Activated naive CD8-positive, alpha-beta T cell (primary cell): ENCODE measurements at regions not wholly inside any gene's neighbourhood (a gene's known extent, or its start where the extent isn't known, plus 50 kb on each side); places are given as distances from the start of the nearest gene placed in this dataset.

Experiments
- H3K27ac Mint-ChIP-seq: one replicate; pipeline ENCODE4 v1.8.0; 2021; ENCODE audit warnings: mixed read lengths
- H3K27me3 Mint-ChIP-seq: one replicate; pipeline ENCODE4 v1.8.0; 2021; ENCODE audit warnings: mixed read lengths
- H3K36me3 Mint-ChIP-seq: one replicate; pipeline ENCODE4 v1.8.0; 2021; ENCODE audit warnings: mixed read lengths
- H3K4me1 Mint-ChIP-seq: one replicate; pipeline ENCODE4 v1.8.0; 2021; ENCODE audit warnings: low read depth, mixed read lengths
- H3K4me3 Mint-ChIP-seq: one replicate; pipeline ENCODE4 v1.8.0; 2021; ENCODE audit warnings: mild to moderate bottlenecking, mixed read lengths
- H3K9me3 Mint-ChIP-seq: one replicate; pipeline ENCODE4 v1.8.0; 2021; ENCODE audit warnings: low read depth, mixed read lengths

- H3K27ac Mint-ChIP-seq = no peak overlapping the region
- H3K9me3 Mint-ChIP-seq = no peaks in the 10 kb centered on the region
- no peaks in the 10 kb centered on the region for H3K4me1 Mint-ChIP-seq
- no peaks in the 10 kb centered on the region for H3K27me3 Mint-ChIP-seq
- no peaks in the 10 kb centered on the region for H3K36me3 Mint-ChIP-seq
- H3K4me3 Mint-ChIP-seq = no peak overlapping the region
These were observed 233.3 kb downstream of the KLF5 start for GRCh38 chr13:73292127-73292526.

- no peaks in the 10 kb centered on the region for H3K9me3 Mint-ChIP-seq
- H3K27ac Mint-ChIP-seq = no peak overlapping the region
- no peaks in the 10 kb centered on the region for H3K4me1 Mint-ChIP-seq
- no peaks in the 10 kb centered on the region for H3K27me3 Mint-ChIP-seq
- no peak overlapping the region for H3K4me3 Mint-ChIP-seq
- no peaks in the 10 kb centered on the region for H3K36me3 Mint-ChIP-seq
These were observed 232.0 kb downstream of the KLF5 start for GRCh38 chr13:73290844-73291243.

DNA sequence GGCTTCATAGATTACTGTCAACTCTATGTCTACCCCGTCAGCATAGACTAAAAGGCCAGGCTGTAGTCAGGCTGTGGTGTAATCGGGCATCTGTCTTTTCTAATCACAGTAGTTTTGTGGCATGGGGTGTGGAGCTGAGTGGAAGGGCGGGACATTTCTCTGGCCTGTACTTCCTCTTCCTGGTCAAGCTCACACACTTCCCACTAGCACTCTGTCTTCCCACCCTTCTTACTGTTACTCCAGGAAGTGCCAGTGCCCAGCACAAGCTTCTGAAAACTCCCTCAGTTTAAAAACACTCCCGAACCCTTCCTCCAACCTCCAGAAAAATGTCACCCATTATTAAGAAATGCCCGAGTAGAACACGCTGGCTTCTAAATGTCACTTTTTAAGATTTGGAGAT is 229.8 kb downstream of the KLF5 start:
- Mint-ChIP-seq H3K9me3 (no peaks in the 10 kb centered on the region), H3K4me3 (no peak overlapping the region), H3K36me3 (no peaks in the 10 kb centered on the region), H3K27me3 (no peaks in the 10 kb centered on the region), H3K4me1 (no peaks in the 10 kb centered on the region), H3K27ac (no peak overlapping the region)

GRCh38 chr13:73287831-73288230 is 229.0 kb downstream of the KLF5 start:
- Mint-ChIP-seq H3K4me3 (no peak overlapping the region), H3K27me3 (no peaks in the 10 kb centered on the region), H3K4me1 (no peaks in the 10 kb centered on the region), H3K9me3 (no peaks in the 10 kb centered on the region), H3K27ac (no peak overlapping the region), H3K36me3 (peaks cover 2% of the 10 kb centered on the region)

GRCh38 chr13:73286942-73287620 is 228.3 kb downstream of the KLF5 start:
- Mint-ChIP-seq H3K27ac (no peak overlapping the region), H3K27me3 (no peaks in the 10 kb centered on the region), H3K4me1 (no peaks in the 10 kb centered on the region), H3K36me3 (peaks cover 2% of the 10 kb centered on the region), H3K9me3 (no peaks in the 10 kb centered on the region), H3K4me3 (no peak overlapping the region)

DNA sequence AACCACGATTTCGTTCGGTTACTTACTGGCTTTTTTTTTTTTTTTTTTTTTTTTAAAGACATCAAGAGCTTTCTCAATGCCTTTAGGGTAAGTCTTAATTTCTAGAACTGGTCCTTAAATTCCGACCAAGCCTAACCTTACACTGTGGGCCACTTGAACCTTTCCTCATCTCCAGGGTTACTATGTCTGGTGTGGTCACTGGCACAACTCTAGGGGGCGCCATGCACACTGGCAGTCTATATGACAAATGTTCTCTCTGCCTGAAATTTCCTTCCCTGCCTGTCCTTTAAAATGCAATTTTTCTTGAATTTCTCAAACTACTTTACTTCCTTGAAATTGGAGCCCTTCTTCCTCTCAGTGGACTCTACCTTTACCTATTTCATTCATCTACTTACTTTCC is 227.4 kb downstream of the KLF5 start:
- Mint-ChIP-seq H3K27ac (no peak overlapping the region), H3K9me3 (no peaks in the 10 kb centered on the region)

DNA sequence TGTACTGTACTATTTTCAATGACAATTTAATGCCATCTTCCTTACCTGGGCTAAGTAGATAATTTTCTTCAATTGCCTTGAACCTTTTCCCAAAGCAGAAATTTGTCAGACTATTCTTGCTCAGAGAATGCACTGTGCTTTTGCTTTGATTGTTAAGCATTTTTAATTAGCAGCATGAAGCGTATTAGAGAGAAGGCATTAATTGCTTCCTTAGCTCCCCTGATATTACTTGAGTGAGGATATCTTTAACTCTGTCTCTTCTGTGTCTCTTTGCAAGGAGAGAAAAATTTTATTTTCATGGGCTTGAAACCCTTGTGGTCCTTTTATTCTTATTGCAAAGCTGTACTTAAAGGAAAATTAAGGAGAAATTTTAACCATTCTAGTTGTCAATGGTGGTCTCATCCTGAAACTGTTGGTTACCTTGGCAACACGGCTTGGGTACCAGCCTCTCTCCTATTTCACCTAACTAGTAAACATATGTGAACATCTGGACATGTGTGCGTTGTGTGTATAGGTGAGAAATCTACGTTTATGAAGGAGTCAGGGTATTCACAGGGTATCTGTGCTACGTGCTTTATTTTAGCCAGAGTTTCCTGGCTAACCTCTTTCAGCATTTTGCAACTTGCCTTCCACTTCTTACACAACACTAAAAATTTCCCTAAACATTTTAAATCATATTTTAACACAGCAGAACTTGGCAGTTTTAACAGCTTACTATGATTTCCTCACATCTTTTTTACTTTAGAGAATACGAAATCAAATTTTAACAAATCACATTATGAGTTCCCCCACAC is 225.5 kb downstream of the KLF5 start:
- Mint-ChIP-seq H3K27ac (no peak overlapping the region), H3K36me3 (peaks cover 2% of the 10 kb centered on the region), H3K27me3 (no peaks in the 10 kb centered on the region), H3K4me3 (no peak overlapping the region), H3K4me1 (no peaks in the 10 kb centered on the region), H3K9me3 (no peaks in the 10 kb centered on the region)

More for the DNA sequence above, 227.4 kb downstream of the KLF5 start:
- Mint-ChIP-seq H3K4me3 (no peak overlapping the region), H3K4me1 (no peaks in the 10 kb centered on the region), H3K27me3 (no peaks in the 10 kb centered on the region), H3K36me3 (peaks cover 2% of the 10 kb centered on the region)

DNA sequence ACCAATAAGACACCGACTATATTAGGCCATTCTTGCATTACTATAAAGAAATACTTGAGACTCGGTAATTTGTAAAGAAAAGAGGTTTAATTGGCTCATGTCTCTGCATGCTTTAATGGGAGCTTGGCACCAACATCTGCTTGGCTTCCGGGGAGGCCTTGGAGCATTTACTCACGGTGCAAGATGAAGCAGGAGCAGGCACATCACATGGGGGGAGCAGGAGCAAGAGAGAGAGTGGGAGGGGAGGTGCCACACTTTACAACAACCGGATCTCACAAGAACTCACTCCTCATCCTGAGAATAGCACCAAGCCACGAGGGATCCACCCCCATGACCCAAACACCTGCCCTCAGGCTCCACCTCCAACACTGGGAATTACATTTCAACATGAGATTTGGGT is 224.8 kb downstream of the KLF5 start:
- Mint-ChIP-seq H3K27me3 (no peaks in the 10 kb centered on the region), H3K27ac (no peak overlapping the region), H3K4me1 (no peaks in the 10 kb centered on the region), H3K4me3 (no peak overlapping the region), H3K36me3 (peaks cover 2% of the 10 kb centered on the region), H3K9me3 (no peaks in the 10 kb centered on the region)

- H3K4me1 Mint-ChIP-seq = no peaks in the 10 kb centered on the region
- H3K9me3 Mint-ChIP-seq = peaks cover 8% of the 10 kb centered on the region
- H3K27me3 Mint-ChIP-seq = no peaks in the 10 kb centered on the region
- peaks cover 4% of the 10 kb centered on the region for H3K36me3 Mint-ChIP-seq
- H3K27ac Mint-ChIP-seq = no peak overlapping the region
- no peak overlapping the region for H3K4me3 Mint-ChIP-seq
These were observed 222.9 kb downstream of the KLF5 start for GRCh38 chr13:73281746-73282145.

DNA sequence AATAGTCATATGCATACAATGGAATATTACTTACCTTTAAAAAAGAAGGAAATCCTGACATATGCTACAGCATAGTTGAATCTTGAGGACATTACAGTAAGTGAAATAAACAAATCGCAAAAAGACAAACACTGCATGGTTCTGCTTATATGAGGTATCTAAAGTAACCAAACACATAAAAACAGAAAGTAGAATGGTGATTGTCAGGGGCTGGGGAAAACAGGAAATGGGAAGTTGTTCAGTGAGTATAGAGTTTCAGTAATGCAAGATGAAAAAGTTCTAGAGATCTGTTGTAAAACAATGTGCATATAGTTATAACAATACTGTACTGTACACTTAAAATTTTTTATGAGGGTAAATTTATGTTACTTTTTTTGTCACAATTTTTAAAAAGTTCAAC is 219.4 kb downstream of the KLF5 start:
- Mint-ChIP-seq H3K27ac (no peak overlapping the region), H3K4me1 (peaks cover 9% of the 10 kb centered on the region), H3K36me3 (peaks cover 4% of the 10 kb centered on the region), H3K9me3 (peaks cover 8% of the 10 kb centered on the region), H3K4me3 (no peak overlapping the region), H3K27me3 (no peaks in the 10 kb centered on the region)

- peaks cover 2% of the 10 kb centered on the region for H3K36me3 Mint-ChIP-seq
- peaks cover 9% of the 10 kb centered on the region for H3K4me1 Mint-ChIP-seq
- H3K4me3 Mint-ChIP-seq = no peak overlapping the region
- H3K27me3 Mint-ChIP-seq = no peaks in the 10 kb centered on the region
- peaks cover 8% of the 10 kb centered on the region for H3K9me3 Mint-ChIP-seq
- H3K27ac Mint-ChIP-seq = no peak overlapping the region
These were observed 216.4 kb downstream of the KLF5 start for GRCh38 chr13:73275163-73275562.

DNA sequence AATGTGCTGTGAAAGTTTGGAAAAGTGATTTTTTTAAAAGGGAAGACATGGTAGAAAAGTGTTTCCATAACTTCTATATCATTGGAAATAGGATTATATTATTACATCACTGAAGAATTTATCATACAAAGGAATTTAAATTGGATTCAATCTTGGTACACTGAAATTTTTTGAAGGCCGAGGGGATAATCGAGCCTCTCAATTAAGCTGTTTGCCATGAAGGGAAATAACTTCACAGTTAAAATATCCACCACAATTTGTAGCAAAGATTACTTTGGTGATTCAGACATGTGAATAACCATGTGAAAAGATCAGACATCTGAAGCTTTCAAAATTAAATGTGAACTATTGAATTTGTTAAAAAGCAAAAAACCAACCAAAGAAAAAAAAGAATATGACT is 215.3 kb downstream of the KLF5 start:
- H3K4me1 Mint-ChIP-seq = peaks cover 9% of the 10 kb centered on the region
- H3K4me3 Mint-ChIP-seq = no peak overlapping the region
- no peak overlapping the region for H3K27ac Mint-ChIP-seq
- H3K27me3 Mint-ChIP-seq = no peaks in the 10 kb centered on the region
- H3K9me3 Mint-ChIP-seq = peaks cover 12% of the 10 kb centered on the region
- peaks cover 2% of the 10 kb centered on the region for H3K36me3 Mint-ChIP-seq

DNA sequence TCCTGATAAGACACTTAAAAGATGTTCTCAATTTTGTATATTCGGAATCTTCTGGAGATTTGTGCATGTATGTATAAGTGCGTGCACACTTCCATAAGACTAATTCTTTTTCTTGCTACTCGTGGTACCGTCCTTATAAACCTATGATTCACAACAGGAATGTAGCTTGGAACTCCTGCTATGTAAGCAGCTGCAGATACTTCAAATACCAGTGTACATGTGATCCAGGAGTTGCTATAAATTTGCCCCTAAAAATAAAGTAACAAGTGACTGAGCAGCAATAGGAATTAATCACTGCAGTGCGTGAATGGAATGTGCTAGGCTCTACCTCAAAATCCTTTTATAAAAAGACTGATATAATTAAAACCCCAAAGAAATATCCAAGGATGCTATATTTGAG is 214.9 kb downstream of the KLF5 start:
- Mint-ChIP-seq H3K9me3 (peaks cover 12% of the 10 kb centered on the region), H3K4me1 (peaks cover 9% of the 10 kb centered on the region), H3K4me3 (no peak overlapping the region), H3K36me3 (peaks cover 2% of the 10 kb centered on the region), H3K27ac (no peak overlapping the region), H3K27me3 (no peaks in the 10 kb centered on the region)

GRCh38 chr13:73273276-73273675 is 214.5 kb downstream of the KLF5 start:
- Mint-ChIP-seq H3K4me1 (peaks cover 9% of the 10 kb centered on the region), H3K27ac (no peak overlapping the region), H3K36me3 (peaks cover 2% of the 10 kb centered on the region), H3K27me3 (no peaks in the 10 kb centered on the region), H3K9me3 (peaks cover 12% of the 10 kb centered on the region), H3K4me3 (no peak overlapping the region)

DNA sequence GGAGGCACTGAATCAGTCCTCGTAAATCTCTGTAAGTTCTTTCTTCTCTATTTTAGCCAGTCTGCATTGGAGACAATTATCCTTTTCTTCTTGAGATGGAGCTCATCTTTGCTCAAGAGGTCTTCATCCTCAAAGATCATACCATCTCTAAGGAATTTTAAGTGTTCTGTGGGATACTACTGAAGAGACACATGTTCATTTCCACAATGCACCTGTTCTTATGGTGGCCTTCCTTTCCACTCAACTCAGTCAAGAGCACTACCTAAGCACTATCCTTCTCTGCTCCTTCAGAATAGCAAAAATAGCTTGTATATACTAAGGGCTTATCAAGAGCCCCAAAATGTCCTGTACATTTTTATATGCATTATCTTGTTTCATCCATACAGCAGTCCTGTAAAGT is 214.0 kb downstream of the KLF5 start:
- Mint-ChIP-seq H3K27ac (no peak overlapping the region), H3K27me3 (no peaks in the 10 kb centered on the region), H3K4me1 (peaks cover 9% of the 10 kb centered on the region), H3K4me3 (no peak overlapping the region), H3K36me3 (no peaks in the 10 kb centered on the region), H3K9me3 (peaks cover 12% of the 10 kb centered on the region)

DNA sequence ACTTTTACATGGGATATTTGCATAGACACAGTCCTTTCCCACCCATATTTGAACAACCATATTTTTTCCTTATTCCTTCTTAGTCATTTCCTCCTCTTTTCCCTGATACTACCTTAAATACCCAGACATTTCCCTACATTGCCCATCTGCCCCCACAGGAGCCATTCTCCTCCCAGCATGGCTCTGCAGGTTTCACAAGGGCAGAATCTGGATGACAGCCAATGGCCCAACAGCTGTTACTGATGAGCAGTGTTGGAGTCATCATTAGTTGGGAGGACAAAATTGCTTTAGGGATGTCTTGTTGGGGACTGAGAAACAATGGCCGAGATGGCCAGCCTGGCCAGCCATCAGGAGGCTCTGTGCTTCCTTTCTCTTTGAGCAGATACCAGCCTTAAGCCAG is 209.5 kb downstream of the KLF5 start:
- no peak overlapping the region for H3K27ac Mint-ChIP-seq
- no peaks in the 10 kb centered on the region for H3K27me3 Mint-ChIP-seq
- no peak overlapping the region for H3K4me3 Mint-ChIP-seq
- H3K36me3 Mint-ChIP-seq = no peaks in the 10 kb centered on the region
- H3K4me1 Mint-ChIP-seq = no peaks in the 10 kb centered on the region
- peaks cover 5% of the 10 kb centered on the region for H3K9me3 Mint-ChIP-seq
